HG03442 (cell line): ENCODE measurements at regions not wholly inside any gene's neighbourhood (a gene's known extent, or its start where the extent isn't known, plus 50 kb on each side); places are given as distances from the start of the nearest gene placed in this dataset.

ENCODE experiments used
- ATAC-seq: cut with Tn5 transposase; IDR thresholded peaks from one replicate; pipeline ENCODE4 v1.9.1; 2021; ENCODE audit warnings: mild to moderate bottlenecking, moderate library complexity; ENCODE audit not compliant: unreplicated experiment

DNA sequence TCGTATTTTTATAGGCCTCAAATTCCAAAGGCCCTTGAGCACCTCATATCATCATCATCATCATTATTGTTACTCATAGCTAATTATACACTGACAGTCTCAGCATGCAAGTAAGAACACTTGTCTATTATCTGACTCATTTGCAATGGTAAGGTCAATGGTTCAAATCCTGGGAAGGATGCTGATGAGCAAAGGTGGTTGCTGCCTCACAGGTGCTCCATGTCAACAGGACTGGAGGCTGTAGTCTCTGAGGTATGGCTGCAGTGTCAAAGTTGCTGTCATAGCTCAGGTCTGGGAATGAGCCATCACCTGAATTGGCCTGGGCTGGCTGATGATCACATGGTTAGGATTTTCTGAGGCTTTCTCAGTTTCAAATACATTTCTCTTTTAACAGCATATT is 379.3 kb downstream of the BCL11A start:
- ATAC-seq, result no peak

DNA sequence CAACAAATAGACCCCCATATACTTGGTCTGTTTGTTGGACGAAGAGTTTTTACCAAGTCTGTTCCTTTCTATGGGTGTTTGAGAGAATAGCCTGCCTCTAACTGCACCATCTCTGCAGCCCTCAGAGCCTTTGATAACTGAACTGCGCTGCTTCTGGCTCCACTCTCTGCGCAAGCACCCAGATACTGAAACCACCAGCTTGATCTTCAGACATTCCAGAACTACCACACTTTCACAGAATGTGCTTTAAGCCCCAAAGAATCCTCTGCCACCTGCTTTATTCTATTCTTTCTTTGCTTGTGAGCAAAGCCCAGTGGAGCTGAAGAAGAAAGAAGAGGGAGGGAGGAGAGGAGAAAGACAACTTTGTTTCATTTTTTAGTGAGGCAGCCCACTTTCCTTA is 380.7 kb downstream of the BCL11A start:
- no peak for ATAC-seq

DNA sequence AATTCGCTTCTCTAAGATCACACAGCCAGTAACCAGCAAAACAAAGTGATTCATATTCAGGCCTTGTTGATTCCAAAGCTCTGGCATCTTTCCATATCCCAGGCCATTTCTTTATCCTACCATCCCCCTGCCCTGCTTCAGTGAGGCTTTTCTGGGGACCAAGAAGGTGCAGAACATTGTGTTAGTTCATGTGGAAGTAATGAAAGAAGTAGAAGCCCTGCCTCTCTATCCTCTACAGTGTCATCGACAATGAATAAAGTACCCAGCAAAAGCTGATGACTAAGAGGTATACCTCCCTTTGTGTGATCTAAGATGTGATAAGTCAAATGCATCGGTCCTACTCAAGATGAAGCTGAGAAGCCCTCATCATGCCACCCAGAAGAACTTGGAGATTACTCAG is 383.2 kb downstream of the BCL11A start:
- no peak for ATAC-seq

DNA sequence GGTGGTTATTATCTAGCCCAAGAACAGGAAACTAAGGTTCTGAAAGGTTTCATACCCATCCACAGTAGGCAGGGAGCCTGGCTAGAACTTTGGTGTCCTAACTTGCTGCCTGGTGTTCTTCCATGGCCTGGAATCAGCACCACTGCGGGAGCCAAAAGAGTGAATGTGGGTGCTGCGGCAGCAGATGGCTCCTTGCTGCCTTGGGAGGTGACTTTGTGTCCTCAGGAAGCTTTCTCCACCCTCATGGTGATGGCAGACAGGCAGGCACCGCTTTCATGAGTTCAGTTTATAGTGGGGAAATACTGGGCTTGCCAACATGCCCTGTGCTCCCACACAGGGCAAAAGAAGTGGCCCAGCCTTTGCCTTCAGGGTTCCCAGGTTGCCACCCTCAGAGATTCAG is 385.2 kb downstream of the BCL11A start:
- ATAC-seq, result no peak

DNA sequence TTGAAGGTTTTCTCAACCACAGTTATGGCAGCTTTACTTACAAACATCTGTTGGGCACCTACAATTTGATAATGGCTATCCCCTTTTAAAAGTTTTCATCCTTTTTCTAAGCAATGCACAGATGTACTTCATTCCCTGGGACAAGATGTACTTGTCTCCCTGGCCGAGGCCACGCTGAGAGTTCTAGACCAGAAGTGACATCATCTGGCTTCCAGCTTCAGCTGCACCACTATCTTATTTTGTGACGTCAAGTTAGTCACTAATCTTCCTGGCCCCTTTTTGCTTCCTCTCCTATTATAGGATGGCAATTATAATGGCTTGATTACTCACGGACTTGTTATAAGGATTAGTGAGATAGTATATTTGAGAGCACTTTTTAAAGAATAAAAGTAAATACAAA is 386.4 kb downstream of the BCL11A start:
- ATAC-seq, result no peak

DNA sequence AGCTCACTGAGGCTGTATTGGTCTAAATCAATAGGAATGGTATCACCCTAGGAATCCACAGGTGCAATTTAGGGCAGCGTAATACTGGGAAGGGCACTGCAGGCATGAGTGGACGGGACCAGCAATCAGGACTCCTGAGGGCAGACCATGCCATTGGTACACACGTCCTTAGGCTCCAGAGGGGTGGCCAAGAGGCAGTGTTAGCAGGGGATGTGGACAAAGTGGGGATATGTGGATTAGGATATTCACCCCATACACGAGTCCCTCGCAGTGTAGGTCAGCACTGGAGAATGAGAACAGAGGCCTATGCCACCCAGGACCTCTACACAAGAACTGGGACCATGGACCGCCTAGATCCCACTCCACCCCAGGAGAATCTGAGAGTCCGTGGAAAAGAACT is 389.8 kb downstream of the BCL11A start:
- no peak for ATAC-seq

DNA sequence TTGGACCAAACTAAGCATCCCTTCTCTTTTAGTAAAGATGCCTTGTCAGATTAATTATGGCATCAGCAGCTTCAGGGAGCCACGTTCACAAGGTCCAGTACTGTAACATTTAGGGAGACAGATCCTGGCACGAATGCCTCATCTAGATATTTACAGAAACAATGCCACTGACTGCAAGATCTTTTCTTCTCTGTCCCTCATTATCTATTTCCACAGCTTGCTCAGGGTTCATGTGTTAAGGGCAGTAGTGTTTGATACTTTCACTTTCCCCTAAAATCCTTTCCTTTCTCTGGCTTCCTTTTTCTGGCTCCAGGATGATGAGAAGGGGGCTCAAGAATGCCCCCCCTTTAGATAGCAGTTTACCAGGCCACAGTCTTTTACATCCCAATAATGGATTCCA is 393.9 kb downstream of the BCL11A start:
- no peak for ATAC-seq

DNA sequence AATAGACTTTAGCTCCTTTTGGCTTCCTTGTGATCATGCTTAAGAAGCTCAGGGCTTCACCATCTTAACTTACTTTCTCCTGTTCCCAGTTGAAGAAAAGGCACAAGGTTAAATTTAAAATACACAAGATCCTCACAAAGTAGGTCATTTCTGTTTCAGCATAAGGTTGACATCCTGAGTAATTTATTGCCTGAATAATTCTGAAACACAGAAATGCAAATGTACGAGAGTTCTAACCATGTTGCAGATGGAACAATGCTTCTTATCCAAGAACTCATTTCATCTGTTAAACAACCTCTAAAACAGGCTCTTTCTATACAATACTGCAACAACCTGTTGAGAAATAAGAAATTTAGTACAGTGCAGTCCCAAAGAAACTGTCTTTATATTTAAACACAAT is 395.2 kb downstream of the BCL11A start:
- ATAC-seq, result peak; percentile 81

DNA sequence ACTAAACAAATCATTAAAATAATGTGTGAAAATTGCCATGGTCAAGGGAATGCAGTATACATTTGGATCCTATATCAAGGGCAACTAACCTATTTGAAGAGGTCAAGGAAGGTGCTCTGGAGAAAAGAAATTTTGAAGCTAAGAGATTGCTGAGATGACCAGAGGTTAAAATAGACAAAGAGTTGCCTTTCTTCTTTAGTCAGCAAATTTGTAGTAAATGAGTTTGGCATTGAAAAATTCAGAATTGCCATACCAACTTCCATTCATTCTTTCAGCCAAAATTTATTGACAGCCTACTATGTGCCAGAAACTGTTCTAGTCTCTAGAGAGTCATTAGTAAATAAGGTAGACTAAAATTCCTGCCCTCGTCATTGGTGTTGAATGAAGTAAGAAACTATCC is 396.2 kb downstream of the BCL11A start:
- no peak for ATAC-seq

DNA sequence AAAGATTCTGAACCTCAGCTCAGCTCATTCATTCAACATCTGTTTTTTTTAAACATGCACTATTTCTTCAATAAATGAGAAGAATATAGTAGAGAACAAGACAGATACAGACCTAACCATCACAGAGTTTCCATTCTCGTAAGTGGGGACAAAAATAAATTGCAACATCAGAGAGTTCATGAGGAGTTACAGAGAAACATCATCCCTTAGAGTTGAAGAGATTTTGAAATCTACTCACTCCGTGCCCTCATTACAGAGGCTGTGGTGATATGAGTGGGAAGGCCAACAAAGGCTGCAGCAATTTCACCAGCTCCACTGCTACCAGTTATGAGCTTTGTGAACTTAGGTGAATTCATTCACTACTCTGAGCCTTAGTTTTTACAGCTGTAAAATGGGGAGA is 399.3 kb downstream of the BCL11A start:
- no peak for ATAC-seq

DNA sequence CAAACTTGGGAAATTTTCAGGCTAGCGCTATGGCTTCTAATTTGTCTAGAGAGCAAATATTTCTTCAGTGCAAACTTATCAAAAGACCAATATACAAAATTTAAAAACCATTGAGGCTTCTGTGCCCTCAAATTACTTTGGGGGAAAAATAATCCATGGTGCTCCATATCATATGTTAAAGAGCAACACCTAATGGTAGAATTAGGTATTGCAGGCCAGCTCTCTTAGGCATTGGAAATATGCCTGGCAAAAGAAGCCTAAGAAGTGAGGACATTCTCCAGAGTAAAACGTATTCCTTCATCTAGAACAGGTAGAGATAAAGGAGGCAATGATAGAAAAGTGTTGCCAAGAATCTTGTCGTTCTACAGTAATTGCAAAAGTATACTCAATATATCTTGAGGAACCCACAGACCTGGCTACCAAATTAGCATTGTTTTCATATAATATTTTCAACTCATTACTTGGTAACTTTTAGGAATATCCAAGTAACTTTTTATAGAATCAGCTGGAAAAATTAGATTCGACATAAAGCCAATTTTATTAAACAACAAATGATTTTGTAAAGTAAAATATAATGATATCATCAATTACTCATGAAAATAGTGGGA is 401.1 kb downstream of the BCL11A start:
- ATAC-seq, result no peak

DNA sequence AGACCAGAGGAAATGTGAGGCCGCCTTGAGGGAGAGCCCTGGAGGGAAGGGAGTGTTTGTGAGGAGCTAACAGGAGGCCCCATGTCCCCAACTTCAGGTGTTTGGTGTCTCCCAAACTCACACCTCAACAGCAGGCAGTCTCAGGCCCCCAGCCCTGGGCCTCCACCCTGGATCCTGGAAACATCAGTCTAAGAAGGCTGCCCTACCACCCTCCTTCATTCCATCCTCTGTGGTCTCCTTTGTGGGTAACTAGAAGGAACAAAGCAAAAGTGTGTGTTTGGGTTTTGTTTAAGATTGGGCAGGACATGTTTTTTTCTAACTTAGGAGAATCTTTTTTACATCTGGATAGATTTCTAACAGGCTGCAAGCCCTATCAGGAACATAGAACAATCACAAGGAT is 404.3 kb downstream of the BCL11A start:
- ATAC-seq, result no peak

DNA sequence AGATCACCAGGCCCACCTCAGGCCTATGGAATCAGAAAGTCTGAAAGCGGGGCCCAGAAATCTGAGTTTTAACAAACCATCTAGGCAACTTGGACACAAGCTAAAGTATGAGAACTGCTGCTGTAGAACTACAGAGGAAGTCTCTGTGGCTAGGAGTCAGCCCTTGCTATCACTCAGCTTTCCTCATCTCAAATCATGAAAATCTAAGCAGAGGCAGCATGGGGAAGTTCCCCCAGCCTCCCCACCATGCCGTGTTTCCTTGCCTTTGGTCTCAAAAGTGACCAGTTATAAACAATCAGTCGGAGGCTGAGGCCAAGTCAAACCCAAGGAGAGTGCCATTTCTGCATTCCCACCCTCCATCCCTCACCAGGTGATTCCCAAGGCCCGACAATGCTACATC is 404.7 kb downstream of the BCL11A start:
- peak; percentile 58 for ATAC-seq

DNA sequence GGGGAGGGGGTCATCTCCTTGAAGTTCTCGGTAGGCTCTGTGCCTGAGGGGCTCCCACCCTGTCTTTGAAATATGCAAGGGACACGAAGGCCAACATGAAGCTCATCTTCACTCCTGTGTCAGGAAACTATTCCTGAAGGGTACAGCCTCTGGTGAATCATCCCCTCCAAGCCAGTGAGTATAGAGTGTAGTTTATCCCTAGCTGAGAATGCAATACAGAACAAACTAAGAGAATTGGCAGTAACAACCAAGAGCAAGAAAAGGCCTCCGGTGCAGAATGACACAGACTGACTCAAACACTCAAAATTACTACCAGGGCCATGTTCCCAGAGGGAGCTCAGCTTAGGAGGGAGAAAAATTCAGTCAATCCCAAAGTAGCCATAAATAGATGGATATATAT is 413.3 kb downstream of the BCL11A start:
- ATAC-seq, result no peak

DNA sequence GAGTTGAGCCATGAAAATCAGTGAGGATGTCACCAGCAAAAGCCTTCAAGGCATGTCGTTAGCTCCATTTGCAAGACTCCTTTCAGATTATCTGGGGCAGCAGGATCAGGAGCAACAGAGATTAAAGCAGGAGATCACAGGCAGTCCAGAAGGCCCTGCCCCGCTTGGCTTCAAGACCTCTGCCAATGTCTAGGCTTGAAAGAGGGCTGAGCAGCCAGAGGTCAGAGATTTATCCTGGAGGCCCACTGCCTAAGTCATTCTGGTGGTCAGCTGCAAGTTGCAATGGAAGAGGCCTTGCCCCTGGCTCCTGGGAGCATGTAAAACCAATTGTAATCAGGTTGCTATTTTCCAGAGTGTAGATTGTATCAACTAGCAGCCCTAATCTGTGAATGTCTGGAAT is 416.5 kb downstream of the BCL11A start:
- no peak for ATAC-seq

DNA sequence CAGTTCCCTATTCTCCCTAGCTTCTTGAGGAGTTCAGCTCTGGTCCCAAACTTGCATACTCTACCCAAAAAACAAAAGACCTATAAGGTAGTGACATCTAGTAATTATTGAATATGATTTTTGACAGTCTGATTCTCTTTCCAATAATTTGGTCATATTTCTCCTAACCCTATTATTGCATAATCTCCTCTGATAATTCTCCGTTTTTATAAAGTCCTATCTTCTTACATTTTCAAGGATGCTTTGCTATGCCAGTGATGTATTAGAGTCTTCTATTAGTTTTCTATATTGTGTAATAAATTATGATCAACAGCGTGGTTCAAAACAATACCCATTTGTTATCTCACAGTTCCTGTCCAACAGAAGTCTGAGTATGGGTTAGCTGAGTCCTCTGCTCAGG is 426.3 kb downstream of the BCL11A start:
- no peak for ATAC-seq

DNA sequence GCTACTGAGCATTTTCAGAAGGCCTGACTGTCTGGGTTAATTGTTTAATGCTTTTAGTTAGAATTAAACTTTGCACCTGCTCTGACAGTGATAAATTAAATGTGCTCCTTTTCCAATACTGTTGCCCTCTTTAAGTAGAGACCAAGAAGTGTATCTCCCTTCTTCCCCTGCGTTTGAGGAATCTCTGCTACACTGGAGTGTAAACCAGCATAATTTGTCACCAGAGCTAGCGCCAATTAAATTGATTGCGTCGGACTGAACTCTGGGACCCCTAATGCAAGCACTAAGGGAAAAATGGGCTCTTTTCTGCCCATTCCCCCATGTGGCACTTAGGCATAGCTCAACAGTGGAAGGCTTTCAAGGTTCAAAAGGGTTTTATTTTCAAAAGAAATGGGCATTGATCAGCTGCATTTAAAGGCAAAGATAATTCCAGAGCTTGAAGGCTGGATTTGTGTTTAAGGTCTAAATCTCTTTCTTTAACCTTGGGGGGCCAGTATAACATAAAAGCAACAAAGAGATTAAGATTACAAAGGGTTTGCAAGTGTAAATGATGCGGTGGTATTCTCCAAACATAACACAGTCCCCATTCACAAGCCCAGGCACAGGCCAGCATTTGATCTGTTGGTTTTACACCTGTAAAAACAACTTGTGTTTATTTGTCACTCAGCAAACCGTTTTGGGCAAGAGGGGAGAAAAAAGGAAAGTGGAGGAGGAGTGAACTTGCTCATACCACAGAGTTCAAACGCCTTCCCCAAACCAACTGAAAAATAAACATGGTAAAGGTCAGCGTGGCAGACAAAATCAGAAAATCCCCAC is 427.6 kb downstream of the BCL11A start:
- ATAC-seq, result no peak

DNA sequence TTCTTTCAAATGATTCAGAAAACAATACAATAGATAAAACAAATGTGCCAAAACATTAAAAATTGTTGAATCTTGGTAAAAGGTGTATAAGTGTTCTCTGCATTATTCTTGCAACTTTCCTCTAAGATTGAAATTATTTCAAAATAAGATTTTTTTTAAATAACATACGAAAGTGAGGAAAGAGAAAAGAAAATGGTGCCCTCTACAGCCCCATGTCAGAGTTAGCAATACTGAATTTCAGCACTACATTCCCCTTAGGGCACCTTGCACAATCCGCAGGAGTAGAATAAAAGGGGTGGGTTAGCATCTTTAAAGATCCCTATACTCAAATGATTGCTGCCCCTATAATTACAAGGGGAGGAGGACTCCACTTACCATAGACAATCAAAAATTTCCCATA is 433.7 kb downstream of the BCL11A start:
- ATAC-seq, result no peak

DNA sequence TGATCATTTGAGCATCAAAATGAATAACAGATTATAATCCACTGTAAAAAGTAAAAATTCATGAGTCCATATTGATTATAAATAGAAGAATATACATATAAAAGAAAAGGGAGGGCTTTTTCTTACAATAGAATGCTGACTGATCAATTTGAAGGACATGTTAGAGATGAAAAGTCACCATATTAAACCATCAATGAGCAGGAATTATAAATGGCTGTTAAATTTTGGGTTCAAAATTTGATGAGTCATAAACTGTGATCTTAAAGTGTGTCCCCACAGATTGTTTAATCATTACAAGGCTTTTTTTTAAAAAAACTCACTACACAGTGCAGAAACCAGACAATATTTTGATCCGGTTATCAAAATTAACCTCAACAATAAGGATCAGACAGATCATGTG is 434.5 kb downstream of the BCL11A start:
- ATAC-seq, result no peak

DNA sequence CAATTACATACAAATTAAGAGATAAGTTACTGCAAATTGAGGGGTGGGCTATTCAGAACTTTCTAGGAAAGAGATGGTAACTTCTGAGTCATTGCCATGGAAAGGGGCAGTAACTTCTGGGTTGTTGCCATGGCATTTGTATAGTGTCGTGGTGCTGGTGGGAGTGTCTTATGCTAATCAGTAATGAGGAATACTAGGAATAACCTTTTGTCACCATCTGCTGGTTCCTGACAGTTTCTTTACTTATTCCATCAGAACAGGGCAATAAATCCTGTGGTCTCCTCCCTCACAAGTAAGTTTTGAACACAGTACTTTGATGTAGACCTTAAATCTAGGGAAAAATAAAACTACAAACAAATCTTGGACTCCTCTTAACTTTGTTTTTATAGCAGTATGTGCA is 435.4 kb downstream of the BCL11A start:
- ATAC-seq, result no peak

DNA sequence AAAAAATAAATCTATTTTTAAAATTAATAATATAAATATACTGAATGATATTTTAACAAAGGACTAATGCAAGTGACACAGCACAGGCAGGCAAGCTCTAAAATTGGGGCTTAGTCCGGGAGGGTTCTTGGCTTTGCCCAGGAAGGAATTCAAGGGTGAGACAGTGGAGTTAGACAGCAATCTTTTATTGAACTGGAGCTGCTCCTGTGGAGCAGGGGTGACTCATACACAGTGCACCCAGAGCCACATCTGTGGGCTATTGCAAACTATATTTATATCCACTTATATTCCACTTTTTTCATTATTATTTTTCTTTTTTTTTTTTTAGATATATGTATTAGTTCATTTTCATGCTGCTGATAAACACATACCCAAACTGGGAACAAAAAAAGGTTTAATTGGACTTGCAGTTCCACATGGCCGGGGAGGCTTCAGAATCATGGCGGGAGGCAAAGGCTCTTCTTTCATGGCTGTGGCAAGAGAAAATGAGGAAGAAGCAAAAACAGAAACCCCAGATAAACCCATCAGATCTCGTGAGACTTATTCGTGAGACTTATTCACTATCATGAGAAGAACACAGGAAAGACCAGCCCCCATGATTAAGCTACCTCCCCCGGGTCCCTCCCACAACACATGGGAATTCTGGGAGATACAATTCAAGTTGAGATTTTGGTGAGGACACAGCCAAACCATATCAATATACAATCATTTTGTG is 437.1 kb downstream of the BCL11A start:
- ATAC-seq, result no peak

DNA sequence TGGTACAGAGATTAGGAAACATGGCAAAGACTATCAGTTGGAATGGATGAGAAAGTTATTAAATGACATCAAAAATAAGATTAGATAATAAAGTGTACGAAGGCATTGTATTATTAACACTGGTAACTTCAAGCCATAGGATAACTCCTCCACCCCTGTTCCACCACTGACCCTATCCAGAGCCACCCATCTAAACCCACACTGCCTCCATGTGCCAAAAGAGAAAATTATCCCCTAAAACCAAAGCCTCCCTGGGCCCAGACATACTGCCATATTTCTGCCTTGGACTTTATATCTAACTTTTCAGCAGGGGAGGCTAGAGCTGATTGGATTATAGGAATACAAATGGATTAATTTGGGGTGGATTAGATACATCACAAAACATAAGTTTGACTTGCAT is 443.7 kb downstream of the BCL11A start:
- no peak for ATAC-seq
